Stimulated activated CD4-positive, alpha-beta T cell treated with anti-CD3 and anti-CD28 coated beads, Interleukin-1b, Interleukin-23, amount 100 ng/mL, for 48 hours (primary cell): ENCODE measurements at regions not wholly inside any gene's neighbourhood (a gene's known extent, or its start where the extent isn't known, plus 50 kb on each side); places are given as distances from the start of the nearest gene placed in this dataset.
A peak's percentile ranks its signal among the peaks of the same experiment; 100 is the strongest.

Experiments used
- DNase-seq: peaks from one replicate; pipeline ENCODE4 v3.0.0-alpha.2; 2020

DNA sequence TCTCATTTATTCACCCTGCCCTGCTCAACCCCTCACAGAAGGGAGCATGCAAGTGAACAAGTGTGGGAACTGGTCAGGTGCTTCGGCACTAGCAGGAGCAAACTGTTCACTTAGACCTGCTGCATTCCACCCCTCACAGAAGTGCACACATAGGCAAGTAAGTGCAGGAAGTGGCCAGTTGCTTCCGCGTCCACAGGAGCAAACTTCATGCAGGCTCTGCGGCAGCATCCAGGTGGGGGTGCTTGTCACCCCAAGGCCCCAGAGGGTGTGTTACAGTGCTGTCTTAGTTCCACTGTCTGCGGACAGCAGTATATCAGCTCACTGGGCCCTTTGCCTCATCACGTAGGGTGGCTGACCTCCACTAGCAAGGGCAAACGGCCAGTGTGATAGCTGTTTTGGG, 167.3 kb upstream of the AVPR1A start:
- DNase-seq = no peak

DNA sequence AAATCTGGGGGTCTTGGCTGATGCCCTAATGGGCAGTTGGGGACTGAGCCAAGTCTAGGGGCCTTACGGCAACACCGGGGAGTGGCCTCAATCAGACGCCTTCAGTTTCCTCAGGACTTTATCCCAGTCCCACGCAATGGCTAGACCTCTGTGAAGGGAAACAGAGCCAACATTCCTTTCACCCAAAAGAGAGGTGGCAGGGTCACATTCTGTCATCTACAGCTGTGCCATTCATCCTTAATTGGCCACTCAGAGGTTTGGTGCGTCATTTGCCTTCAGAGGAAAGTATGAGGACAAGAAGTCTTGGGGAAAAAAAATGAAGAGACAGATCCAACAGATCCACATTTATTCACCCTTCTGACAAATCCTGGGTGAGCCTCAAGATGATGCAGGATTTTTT, 166.9 kb upstream of the AVPR1A start:
- no peak for DNase-seq

DNA sequence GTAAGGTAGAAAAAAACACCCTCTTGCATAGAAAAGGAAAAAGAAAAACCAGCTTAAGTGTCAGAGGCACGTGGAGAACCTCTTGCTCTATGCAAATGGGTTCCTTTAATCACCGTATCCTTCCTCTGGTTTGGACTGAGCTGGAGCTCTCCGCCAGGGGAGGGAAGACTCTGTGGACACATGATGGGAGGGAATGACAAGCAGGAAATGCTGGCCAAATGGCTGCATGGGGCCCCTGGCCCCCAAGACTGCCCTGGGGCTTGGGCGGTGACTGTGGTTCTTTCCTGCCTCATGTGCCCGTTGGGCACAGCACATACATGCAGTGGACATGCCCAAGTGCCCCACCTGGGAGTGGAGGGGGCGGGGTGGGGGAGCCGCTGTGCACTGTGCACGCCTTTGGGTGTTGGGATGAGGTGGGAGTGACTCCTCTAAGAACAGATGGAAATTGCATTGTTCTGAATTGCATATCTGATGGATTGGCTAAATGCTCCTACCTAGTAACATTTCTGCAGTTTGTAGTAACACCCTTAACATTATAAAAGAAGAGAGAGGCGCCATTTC, 166.4 kb upstream of the AVPR1A start:
- no peak for DNase-seq

DNA sequence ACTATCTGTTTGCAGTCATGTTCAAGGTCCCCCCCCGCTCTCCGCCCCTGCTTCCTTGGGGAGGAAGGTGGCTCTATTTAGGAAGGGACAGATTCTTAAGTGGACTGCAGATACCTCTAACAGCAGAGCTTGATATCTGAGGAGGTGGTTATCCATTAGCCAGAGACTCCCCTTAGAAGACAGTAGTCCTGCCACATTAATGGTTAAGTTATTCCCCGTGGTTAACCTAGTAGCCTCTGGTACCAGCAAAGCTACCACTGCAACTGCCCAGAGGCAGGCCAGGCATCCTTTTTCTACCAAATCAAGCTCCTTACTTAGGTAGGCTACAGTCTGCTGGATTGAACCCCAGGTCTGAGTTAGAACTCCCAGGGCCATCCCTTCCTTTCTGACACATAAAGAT, 162.1 kb upstream of the AVPR1A start:
- DNase-seq = no peak

DNA sequence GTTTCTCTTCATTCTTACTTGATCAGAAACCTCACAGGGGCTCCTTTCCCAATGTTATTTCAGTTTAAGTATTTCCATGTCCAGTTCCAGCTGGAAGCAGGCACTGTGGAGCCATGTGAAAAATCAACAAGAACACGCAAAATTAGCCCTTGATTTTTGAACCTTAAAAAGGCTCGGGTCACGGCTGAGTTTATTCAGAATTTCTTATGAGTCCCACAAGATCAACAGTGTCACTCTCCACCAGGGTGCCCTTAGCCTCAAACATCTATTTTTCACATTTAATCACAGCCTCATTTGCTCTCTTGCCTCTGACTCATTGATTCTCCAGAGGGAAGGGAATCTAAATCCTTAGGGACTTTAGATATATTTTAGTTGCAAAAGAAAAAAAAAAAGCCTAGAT, 157.7 kb upstream of the AVPR1A start:
- DNase-seq = no peak

DNA sequence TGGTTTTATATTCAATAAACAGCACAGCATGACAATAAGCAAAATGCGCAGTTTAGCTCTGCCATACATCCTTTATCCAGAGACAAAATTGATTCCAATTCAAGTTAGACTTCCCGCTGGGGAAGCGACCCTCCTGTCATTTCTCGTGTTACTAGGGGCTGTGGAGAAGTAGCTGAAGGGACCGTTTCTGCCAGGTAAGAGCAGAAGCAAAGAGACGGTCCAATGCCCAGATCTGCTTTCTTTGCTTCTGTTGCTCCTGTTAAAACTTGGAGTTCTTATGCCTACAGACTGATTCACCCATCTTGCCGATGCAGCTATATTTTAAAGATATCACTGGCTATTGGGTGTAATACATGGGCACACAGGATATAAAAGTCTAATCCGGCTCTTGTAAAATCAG, 156.8 kb upstream of the AVPR1A start:
- DNase-seq = no peak

DNA sequence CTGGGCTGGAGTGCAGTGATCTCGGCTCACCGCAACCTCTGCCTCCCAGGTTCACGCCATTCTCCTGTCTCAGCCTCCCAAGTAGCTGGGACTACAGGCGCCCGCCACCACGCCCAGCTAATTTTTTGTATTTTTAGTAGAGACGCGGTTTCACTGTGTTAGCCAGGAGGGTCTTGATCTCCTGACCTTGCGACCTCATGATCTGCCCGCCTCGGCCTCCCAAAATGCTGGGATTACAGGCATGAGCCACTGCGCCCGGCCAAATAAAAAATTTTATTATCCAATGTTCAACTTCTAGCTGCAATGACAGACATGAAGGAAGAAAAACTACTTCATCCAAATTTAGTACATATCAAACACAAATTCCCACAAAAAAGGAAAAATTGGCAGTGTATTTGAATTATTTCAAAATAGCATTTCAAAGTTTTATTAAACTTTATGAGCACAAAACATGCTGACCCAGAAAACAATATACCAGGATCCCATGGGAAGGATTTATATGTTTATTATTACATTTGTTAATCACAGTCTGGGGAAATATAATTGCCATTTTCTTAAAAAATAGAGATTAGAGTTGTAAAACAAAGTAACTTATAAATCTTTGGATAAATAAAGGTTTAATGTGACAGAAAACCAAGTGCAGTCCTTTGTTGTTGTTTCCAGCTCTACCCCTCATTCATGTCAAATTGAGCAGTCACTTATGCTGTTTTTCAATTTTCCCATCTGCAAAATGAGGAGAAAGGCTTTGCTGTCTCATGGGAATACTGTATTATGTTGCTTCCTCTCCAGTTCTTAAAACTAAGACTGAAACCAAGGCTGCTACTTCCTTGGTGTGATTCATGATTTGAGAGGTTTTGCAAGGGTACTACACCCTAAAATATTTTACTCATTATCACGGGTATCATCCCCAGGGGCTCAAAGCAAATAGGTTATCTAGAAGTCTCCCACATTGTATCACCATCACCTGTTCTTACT, 155.2 kb upstream of the AVPR1A start:
- no peak for DNase-seq

DNA sequence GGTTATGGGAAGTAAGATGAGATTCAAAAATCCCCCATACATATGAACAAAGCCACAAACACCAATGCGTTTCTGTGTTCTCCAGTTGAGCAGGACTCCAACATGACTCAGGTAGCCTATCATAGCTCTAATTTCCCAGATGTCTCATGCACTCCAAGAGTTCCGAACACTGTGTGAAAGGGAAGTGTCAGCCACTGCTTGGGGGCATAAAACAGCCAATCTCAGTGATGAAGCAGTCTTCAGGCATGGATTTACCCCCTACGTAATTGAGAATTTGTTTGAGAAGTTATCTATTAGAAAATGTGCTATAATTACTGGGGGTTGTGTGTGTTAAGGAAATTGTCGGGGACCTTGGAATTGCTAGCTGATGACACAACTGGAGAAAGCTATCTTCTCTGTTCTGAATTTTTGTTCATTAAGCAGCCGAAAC, 153.9 kb upstream of the AVPR1A start:
- DNase-seq = no peak

DNA sequence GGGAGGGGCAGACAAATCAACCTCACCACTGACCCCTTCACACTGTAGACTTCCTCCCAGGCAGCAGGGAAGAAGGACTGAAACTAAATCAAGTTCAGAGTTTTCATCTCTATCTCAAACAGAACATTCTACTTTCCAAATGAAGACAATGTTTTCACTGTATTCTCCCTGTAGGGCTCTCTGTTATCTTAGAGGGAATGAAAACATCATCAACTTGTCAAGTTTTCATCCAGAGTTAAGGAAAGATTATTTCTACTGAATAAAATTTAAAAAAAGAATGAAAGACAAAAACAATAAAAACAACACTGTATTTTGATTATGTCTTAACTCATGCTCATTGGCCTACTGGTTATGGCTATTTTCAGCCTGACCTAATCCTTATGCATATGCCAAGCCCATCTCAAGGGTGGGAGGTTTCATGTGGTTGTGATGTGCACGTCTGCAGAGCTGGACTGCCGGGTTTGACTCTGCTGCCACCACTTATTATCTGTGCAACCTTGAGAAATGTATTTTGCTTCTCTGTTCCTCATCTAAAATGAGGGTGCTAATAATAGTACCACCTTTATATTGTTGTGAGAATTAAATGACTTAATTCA, 152.0 kb upstream of the AVPR1A start:
- no peak for DNase-seq

DNA sequence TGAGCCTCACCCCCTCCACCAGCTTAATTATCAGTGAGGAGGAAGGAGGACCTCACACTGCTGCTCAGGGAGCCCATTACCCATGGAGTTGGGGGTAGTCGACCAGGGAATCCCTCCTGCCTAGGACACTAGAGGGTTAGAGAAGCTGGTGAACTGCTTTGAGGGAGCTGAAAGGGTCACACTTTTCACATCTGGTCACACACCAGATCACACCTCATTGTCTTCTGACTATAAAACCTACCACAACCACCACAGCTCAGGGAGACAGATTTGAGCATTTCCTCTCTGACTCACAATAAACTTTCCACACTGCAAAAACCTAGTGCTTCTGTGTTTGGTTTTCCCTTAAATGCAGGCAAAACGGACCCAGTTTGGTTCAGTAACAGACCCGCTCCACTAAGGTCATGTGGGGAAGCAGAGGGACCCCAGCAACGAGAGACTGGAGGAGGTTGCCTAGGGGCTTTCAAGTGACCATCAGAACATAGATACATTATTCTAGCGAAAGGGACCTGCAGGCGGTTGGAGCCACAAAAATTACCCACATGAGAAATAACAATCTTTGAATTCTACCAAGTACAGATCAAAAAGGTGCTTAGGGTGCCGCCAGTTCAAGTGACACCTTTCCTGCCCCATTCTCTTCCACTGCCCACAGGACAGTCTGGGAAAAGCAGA, 151.4 kb upstream of the AVPR1A start:
- DNase-seq = no peak

DNA sequence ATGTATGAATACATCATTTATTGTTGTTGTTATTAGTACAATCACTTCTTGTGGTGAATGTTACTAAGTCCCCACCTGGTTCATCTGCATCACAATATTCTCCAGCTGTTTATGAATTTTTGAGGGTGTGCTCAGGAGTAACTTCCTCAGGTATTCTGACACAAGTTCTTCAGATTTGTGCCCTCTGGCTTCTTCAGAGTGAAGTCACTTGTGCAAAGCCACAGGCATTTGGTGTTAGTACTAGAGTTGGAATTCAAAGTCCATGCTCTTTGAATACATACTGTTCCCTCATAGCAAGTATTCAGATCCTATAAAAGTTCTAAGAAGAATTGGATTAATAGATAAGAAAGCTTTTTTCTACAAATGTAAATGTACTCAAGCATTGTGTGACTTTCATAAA, 150.3 kb upstream of the AVPR1A start:
- no peak for DNase-seq

DNA sequence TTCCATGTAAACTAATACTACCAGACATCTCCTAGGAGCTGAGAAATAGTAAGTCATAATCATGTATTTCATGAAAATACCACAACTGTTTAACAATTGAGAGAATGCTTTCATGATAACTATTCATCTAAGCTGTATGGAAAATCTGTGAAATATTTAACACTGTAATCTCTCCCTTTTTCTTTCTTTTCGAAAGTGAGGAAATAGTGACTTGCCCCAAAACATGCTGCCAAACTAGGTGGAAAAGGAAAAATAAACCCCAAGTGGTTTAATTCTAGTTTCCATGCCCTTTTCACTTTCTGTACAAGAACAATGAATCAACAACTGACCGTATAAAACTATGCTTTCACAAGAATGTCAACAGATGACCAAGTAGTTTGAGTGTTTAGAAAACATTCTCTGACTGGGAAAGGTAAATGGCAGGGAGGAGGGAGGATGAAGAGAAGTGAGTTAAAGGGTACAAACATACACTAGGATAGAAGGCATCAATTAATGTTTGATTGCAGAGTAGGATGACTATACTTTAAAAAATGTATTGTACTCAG, 147.5 kb upstream of the AVPR1A start:
- DNase-seq = no peak

DNA sequence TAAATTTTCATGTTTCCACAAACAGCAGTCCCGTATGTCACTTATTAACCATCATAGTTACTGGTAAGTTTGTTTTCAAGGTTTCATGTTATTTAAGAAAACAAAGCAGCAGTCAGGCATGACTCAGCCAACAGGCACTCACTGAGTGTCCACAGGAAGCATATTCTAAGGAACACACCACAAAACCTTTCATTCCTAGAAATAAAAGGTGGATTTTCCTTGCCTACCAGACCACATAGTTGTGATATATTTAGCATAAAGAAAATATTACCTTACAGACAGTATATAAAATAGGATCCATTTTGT, 143.3 kb upstream of the AVPR1A start:
- no peak for DNase-seq

DNA sequence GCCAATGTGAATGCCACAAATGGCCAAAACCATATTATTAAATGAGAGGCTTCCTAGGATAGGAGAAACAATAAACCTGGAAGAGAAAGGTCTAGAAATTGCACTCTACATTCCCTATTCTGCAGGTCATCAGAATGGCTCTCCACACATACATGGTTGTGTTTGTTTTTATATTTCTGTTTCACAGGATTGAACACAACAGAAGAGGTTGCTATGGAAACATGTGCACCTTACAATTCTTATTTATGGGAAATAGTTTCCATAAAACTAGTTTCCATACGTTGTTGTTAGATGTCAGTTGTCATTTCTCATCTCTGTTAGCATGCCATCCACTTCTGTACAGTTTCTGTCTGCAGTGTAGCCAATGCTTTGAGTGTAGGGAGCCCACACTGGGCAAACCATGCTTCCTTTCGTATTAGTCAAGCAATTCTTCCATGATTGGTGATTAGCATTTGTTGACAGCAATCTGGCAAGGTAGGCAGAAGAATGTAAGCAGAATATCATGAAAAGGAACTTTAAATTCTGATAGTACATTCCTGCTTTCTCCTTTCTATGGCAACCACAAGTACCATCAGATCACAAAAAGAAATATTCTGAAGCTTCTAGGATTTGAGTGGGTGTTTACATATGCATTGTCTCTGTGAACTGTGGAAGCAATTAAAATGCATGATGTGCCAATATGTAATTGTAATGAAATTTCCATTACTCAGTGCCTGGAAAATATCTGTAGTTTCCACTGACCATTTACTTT, 141.6 kb upstream of the AVPR1A start:
- DNase-seq = no peak

DNA sequence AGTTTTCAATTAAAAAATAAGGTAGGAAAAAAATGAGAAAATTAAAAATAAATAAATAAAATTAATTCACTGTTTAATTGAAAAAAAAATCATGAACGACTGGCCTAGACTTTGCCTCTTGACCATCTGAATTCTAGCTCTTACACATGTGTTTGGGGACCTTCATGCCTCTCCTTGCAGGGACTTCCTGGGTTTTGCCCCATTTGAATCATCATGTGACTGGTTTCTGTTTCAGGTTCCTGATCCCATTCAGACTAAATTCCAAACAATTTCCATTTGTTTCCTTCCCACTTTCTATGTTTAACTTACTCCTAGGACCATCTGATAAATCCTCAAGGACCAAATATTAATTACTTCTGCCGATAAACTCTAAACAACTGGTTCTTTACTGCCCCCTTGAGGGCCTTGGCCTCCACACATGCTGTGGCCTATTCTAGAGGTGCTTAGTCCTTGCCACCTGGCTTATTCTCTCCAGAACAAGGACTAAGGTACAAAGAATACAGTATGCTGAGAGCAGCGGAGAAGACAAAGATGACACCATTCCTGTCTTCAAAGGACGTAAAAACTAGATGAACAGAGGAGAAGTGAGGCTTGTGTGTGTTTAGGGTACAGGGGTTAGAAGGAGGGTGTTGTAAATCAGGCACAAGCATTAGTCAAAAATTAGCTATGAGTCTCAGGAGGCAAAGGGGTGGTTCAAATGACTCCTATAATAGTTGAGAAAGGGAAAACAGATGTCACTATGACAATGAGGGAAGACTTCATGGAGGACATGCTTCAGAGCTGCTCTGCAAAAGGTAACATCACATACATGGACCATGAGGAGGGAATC, 125.8 kb upstream of the AVPR1A start:
- DNase-seq = peak; percentile 2

DNA sequence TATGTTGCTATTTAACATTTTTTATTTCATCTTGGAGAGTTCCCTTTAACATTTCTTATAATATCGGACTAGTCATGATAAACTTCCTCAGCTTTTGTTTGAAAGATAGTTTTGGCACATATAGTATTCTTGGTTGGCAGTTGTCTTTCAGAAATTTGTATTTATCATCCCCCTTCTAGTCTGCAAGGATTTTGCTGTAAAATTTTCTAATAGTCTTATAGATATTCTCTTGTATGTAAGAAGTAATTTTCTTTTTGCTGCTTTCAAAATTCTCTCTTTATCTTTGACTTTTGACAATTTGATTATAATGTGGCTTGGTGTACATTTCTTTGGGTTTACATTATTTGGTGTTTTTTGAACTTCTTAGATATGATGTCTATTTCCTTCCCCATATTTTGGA, 116.0 kb upstream of the AVPR1A start:
- DNase-seq = no peak

DNA sequence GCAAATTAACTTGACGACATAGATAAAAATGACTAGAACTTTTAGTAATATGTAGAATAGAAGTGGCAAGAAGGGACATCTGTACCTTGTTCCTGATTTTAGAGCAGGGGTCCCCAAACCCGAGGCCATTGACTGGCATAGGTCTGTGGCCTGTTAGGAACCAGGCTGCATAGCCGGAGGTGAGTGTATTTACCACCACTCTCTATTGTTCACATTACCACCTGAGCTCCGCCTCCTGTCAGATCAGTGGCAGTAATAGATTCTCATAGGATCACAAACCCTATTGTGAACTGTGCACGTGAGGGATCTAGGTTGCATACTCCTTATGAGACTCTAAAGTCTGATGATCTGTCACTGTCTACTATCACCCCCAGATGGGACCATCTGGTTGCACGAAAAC, 113.6 kb upstream of the AVPR1A start:
- DNase-seq = no peak

DNA sequence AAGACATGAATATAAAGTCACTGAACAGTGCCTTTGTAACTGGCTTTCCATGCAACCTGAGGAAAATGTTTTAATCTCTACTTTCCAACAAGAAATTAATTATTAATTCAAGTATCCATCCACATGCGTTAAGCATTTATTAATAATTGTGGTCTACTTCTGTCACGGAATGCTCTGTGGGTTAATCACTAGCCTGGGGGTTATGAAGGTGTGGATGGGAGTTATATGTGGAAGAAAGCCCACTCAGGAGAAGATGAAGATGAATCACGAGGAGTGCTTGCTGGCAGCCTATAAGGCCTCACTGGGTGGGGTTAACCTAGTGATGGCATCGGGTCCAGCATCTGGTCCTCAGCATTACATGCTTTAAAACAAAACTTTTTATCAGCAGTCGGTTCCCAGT, 99.5 kb upstream of the AVPR1A start:
- DNase-seq = no peak

DNA sequence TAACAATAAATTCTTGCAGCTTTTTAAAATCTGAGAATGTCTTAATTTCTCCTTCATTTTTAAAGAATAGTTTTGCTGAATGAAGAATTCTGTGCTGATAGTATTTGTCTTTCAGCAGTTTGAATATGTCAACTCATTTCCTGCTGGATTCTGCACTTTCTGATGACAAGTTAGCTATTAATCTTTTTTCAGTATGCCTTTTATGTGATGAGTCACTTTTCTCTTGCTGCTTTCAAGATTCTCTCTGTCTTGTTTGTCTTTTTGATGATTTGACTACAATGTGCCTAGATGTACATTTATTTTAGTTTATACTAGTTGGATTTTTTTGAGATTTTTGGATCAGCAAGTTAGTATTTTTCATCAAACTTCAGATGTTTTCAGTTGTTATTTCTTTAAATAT, 87.9 kb upstream of the AVPR1A start:
- no peak for DNase-seq

DNA sequence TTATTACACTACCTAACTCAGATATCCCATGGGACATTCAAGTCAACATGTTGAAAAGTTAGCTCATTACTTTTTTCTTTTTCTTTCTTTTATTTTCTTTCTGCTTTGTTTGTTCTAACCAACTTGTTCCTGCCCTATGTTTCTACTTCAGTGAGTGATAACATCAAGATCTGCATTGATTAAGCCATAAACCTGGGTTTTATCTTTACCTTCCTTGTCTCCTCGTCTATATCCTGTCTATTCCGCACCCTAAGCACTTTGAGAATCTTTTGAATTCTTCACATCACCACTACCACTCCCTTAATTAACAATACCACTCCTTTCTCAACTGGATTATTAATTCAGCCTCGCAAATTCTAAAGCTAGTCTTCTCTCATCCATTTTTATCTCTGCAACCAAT, 81.9 kb upstream of the AVPR1A start:
- DNase-seq = no peak

DNA sequence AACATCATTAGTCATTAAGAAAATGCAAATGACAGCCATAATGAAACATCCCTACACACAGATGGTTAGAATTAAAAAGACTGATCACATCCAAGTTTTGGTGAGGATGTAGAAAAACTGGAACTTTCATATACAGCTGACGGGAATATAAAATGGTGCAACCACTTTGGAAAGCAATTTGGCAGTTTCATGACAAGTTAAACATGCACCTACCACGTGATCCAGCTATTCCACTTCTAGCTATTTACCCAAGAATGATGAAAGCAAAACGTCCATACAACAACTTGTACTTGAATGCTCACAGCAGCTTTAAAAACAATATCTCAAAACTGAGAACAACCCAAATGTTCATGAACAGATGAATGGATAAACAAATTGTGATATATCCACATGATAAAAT, 77.9 kb upstream of the AVPR1A start:
- DNase-seq = no peak
